ENCODE measurements at regions not wholly inside any gene's neighbourhood (a gene's known extent, or its start where the extent isn't known, plus 50 kb on each side); places are given as distances from the start of the nearest gene placed in this dataset.

DNA sequence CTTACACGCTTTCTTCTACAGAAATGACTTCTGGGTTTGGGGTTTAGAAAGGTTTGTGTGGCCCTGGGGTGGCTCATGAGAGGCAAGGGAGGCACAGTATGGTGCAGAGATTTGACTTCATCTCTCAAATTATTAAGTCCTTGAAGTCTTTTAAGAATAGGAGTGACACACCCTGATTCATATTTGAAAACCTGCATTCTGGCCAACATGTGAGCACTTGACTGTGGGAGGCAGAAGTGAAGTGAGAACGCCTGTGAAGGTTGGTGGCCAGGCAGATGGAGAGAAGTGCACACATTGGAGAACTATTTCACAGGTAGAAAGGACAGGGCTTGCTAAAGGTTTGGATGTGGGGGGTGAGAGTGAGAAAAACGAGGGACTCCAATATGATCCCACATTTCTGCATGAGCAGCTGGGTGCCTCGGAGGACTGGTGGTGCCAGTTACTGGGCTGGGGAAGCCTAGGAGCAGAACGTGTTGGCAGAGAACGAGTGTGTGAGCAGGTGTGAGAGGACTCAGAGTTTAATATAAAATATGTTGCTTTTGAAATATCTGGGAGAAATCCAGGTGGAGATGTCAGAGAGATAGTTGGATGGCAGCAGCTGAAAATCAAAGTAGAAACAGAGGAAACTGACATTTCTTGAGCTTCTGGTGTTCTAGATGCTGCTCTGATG lies 240.0 kb upstream of the ADAMTSL1 start:
- no peak for DNase-seq (ENCODE audit: low read depth)

- no peak for DNase-seq (ENCODE audit: low read depth)
Observed at GRCh38 chr9:18235181-18235908, 238.6 kb upstream of the ADAMTSL1 start.

GRCh38 chr9:18236336-18236735 lies 237.6 kb upstream of the ADAMTSL1 start:
- DNase-seq (ENCODE audit: low read depth), result no peak

- DNase-seq (ENCODE audit: low read depth), result no peak
Observed at GRCh38 chr9:18237776-18238175, 236.2 kb upstream of the ADAMTSL1 start.

DNA sequence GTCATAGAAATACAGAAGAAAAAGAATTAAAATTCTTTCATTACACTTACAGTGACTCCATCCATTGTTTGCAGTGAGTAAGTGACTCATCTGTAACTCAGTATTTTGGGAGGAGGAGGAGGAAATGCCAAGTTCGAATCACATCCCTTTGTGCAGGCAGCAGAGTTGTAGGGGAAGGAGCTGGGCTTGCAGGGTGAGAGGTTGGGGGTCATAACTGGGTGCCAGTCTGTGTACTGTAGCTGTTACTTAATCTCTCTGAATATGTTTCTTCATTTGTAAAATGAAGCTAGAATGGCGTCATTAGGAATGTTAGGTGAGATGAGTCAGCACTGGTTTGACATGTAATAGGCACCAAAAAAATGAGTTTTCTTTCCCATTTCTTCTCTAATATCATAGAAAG lies 235.7 kb upstream of the ADAMTSL1 start:
- no peak for DNase-seq (ENCODE audit: low read depth)

GRCh38 chr9:18238752-18239447 lies 235.1 kb upstream of the ADAMTSL1 start:
- DNase-seq (ENCODE audit: low read depth), result no peak

GRCh38 chr9:18240213-18240612 lies 233.7 kb upstream of the ADAMTSL1 start:
- DNase-seq (ENCODE audit: low read depth), result no peak

GRCh38 chr9:18245911-18246310 lies 228.0 kb upstream of the ADAMTSL1 start:
- no peak for DNase-seq (ENCODE audit: low read depth)

DNA sequence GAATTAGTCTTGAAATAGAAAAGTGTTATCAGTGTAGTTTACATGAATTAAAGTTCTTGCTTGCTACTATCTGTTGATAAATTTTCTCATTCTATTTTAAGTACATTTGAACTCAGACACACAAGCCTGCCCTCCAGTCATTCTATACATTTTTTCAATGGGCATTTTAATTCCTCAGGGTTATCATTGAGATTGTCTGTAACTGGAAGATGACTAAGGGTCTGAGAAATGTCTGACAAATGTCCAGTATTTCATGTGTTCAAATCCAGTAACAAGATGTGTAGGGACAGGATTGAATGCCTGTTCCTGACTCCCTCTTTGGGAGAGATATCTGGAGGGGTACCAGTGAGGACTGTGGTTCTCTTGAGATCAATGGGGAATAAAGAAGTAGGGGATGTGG lies 223.9 kb upstream of the ADAMTSL1 start:
- no peak for DNase-seq (ENCODE audit: low read depth)

DNA sequence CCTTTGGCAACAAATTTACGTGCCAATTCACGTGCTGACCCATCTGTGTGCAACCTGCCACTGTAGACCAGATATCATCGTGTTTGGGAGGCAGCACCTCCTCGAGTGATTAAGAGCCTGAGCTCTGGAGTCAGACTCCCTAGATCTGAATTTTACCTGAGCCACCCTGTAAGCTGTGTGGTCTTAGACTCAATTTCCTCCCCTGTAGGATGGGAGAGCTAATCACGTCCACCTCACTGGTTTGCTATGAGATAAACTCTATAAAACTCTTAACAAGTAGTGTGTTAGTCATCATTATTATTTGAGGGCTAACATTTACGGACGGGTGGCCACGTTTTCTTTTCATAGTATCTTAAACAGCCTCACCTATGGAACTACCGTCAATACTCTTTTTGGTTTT lies 220.0 kb upstream of the ADAMTSL1 start:
- DNase-seq (ENCODE audit: low read depth), result no peak

GRCh38 chr9:18255158-18255629 lies 218.8 kb upstream of the ADAMTSL1 start:
- peak; percentile 17 for DNase-seq (ENCODE audit: low read depth)

DNA sequence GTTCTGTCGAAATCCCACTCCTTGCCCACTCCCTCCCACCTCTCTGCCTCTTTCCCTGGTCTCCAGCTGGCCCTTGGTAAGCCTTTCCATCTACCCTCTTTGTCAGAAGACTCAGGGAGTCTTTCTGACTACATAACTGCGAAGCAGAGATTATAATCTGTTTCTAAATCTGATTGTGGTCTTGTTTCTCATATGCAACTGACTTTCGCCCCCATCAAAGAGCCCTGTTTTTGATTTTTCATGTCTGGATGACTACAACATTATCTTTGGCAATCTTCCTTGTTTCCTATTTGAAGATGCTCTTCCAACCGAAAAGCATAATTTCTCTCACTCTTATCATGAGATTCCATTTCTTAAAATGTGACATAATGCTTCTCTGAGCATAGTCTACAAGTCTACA lies 218.2 kb upstream of the ADAMTSL1 start:
- DNase-seq (ENCODE audit: low read depth), result no peak

DNA sequence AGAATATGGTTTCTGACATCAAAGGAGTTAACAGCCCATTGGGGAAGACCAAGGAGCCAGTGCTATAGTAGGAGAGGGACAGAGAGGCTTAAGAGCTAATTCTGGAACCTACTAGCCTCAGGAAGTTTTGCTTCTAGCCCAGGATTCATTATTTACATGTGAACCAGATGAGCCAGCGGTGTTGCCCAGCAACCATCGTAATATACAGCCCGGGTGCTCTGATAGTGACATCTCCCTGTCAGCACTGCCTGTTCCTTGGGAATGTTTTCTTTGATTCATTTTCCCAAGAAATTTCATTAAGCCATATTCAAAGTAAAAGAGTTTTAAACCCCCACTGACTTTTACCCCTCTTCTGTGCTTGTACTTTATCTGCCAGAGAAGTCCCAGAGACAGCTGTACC lies 217.4 kb upstream of the ADAMTSL1 start:
- no peak for DNase-seq (ENCODE audit: low read depth)

DNA sequence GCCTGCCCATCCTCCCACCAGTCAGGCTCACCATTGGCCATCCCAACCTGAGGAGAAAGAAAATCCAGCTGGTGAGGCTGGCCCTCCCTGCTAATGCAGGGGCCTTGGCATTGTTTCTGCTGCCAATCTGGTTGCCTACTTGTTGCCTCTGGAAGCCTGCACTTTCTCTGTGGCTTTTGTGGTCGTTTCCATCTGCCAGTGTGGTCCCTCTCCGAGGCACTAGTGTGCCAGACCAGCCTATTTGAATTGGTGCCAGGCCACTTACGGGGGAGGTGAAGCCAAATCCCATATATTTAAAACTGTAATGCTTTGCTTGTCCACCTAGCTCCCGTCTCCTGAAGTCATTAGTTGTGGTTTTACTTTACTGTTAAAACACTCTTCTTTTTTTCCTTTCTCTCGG lies 213.4 kb upstream of the ADAMTSL1 start:
- no peak for DNase-seq (ENCODE audit: low read depth)

DNA sequence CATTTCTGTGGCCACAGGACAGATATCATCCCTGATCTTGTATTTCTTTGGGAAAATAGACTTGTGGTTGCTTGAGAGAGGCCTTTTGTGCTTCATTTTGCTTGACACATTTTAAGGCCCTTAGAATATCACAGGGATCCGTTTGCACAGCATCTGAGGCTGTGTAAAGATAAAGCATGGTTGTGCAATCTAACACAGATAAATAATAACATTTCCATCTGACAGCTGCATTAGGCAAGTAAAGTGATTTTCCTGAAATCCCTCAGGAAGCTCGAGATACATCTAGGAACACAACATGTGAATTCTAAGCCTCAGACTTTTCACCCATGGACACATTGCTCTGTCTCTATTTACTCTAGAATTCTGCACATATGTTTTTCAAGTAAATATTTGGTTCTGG lies 212.8 kb upstream of the ADAMTSL1 start:
- DNase-seq (ENCODE audit: low read depth), result no peak

DNA sequence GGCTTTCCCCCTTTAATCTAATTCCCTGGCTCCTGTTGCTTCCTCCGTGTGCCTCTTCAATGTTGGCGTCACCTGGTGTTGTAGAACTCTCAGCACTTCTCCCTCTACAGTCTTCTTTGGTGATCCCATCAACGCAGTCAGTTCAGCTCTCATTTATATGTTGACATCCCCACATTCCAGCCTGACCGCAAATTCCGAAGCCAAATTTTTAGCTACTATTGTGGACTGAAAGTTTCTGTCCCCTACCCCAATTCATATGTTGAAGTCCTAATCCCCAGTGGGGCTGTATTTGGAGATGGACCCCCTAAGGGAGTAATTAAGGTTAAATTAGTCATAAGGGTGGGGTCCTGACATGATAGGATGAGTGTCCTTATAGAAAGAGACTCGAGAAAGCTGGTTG lies 210.6 kb upstream of the ADAMTSL1 start:
- DNase-seq (ENCODE audit: low read depth), result no peak

- no peak for DNase-seq (ENCODE audit: low read depth)
Observed at GRCh38 chr9:18268381-18268780, 205.6 kb upstream of the ADAMTSL1 start.

GRCh38 chr9:18269561-18269960 lies 204.4 kb upstream of the ADAMTSL1 start:
- DNase-seq (ENCODE audit: low read depth), result no peak

GRCh38 chr9:18274693-18275092 lies 199.3 kb upstream of the ADAMTSL1 start:
- DNase-seq (ENCODE audit: low read depth), result no peak

DNA sequence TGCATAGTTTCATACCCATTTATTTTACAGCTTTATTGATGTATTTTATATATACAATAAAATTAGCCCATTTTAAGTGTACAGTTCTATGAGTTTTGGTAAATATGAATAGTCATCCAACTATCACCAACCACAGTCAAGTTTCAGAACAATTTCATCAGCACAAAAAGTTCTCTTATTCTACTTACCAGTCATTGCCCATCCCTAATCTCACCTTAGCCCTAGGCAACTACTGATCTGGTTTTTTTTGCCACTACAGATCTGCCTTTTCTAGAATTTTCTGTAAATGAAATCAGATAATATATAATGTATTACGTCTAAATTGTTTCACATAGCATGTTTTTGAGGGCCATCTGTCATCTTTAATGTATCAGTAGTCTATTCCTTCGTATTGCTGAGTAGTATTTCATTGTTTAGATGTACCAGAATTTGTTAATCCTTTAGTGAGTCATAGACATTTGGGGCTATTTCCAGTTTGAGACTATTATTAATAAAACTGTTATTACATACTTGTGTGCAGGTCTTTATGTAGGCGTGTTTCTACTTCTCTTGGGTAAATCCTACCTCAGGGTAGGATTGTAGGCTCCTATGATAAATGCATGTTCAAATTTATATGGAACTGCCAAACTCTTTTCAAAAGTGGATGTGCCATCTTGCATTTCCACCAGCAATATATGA lies 198.5 kb upstream of the ADAMTSL1 start:
- no peak for DNase-seq (ENCODE audit: low read depth)

GRCh38 chr9:18281291-18281690 lies 192.7 kb upstream of the ADAMTSL1 start:
- no peak for DNase-seq (ENCODE audit: low read depth)

- DNase-seq (ENCODE audit: low read depth), result no peak
Observed at GRCh38 chr9:18294229-18294628, 179.7 kb upstream of the ADAMTSL1 start.

- DNase-seq (ENCODE audit: low read depth), result no peak
Observed at GRCh38 chr9:18296702-18297055, 177.3 kb upstream of the ADAMTSL1 start.

Data from stimulated activated CD8-positive, alpha-beta memory T cell treated with anti-CD3 and anti-CD28 coated beads, Interleukin-12 subunit alpha, Interleukin-12 subunit beta, amount 100 ng/mL, for 4 hours (primary cell).